Loucy (cell line): ENCODE measurements at regions not wholly inside any gene's neighbourhood (a gene's known extent, or its start where the extent isn't known, plus 50 kb on each side); places are given as distances from the start of the nearest gene placed in this dataset.

Experiments
- H2AFZ ChIP-seq: fragments of 200-600 bp; sonication (generic); 2 replicates; pipeline ENCODE4 v1.6.0; 2016; ENCODE audit warnings: antibody characterized with exemption, mild to moderate bottlenecking, low read length, moderate library complexity
- H3F3A ChIP-seq: fragments of 200-600 bp; 2 replicates; pipeline ENCODE4 v1.6.0; 2016; ENCODE audit warnings: antibody characterized with exemption, low read depth, mild to moderate bottlenecking
- H3K27me3 ChIP-seq: fragments of 200-600 bp; sonication (generic); 2 replicates; pipeline ENCODE4 v1.6.1; 2014; ENCODE audit warnings: low read length, mild to moderate bottlenecking; ENCODE audit not compliant: insufficient read depth, poor library complexity, severe bottlenecking
- H3K36me3 ChIP-seq: fragments of 200-600 bp; sonication (generic); 2 replicates; pipeline ENCODE4 v1.6.1; 2016; ENCODE audit warnings: low read length; ENCODE audit not compliant: insufficient read depth
- H3K4me1 ChIP-seq: fragments of 200-600 bp; sonication (generic); 2 replicates; pipeline ENCODE4 v1.5.1; 2014; ENCODE audit warnings: low read length, mild to moderate bottlenecking; ENCODE audit not compliant: insufficient read depth, poor library complexity, severe bottlenecking
- H3K4me2 ChIP-seq: fragments of 200-600 bp; sonication (generic); 2 replicates; pipeline ENCODE4 v1.6.0; 2014; ENCODE audit warnings: antibody characterized with exemption, low read length, low read depth, mild to moderate bottlenecking; ENCODE audit not compliant: poor library complexity, severe bottlenecking
- H3K4me3 ChIP-seq: fragments of 200-600 bp; sonication (generic); 2 replicates; pipeline ENCODE4 v1.5.1; 2014; ENCODE audit warnings: low read length, mild to moderate bottlenecking, mixed read lengths; ENCODE audit not compliant: poor library complexity, severe bottlenecking
- H3K79me2 ChIP-seq: fragments of 200-600 bp; sonication (generic); 2 replicates; pipeline ENCODE4 v1.6.1; 2014; ENCODE audit warnings: low read length; ENCODE audit not compliant: insufficient read depth
- H3K9ac ChIP-seq: fragments of 200-600 bp; sonication (generic); 2 replicates; pipeline ENCODE4 v1.6.0; 2014; ENCODE audit warnings: mild to moderate bottlenecking, low read depth, low read length, moderate library complexity; ENCODE audit not compliant: poor library complexity, severe bottlenecking
- H3K9me2 ChIP-seq: fragments of 200-600 bp; sonication (generic); replicated peaks from 2 replicates; pipeline ENCODE4 v1.6.1; 2016; ENCODE audit warnings: low read depth, low read length, mixed read lengths
- H3K9me3 ChIP-seq: fragments of 200-600 bp; sonication (generic); 2 replicates; pipeline ENCODE4 v1.6.1; 2014; ENCODE audit warnings: mild to moderate bottlenecking, antibody characterized with exemption, low read length, low read depth; ENCODE audit not compliant: insufficient read depth
- H4K20me1 ChIP-seq: fragments of 200-600 bp; sonication (generic); 2 replicates; pipeline ENCODE4 v1.6.0; 2014; ENCODE audit warnings: antibody characterized with exemption, low read length, mild to moderate bottlenecking; ENCODE audit not compliant: insufficient read depth, poor library complexity, severe bottlenecking
- CTCF ChIP-seq: fragments of 200-600 bp; sonication (generic); conservative IDR thresholded peaks from 2 replicates; pipeline ENCODE4 v1.5.1; 2014; ENCODE audit warnings: mild to moderate bottlenecking, antibody characterized with exemption, low read length
- EZH2phosphoT487 ChIP-seq: fragments of 200-600 bp; IDR thresholded peaks from 2 replicates; pipeline ENCODE4 v1.6.1; 2018; ENCODE audit warnings: antibody characterized with exemption, mild to moderate bottlenecking, moderate library complexity, borderline replicate concordance

- H3F3A ChIP-seq = no peaks in the 10 kb centered on the region
- H3K4me3 ChIP-seq = no peak overlapping the region
- no peaks in the 10 kb centered on the region for H3K9me2 ChIP-seq
- H3K4me2 ChIP-seq = no peak overlapping the region
- H3K9ac ChIP-seq = no peak overlapping the region
- no peaks in the 10 kb centered on the region for H3K36me3 ChIP-seq
- H3K79me2 ChIP-seq = no peaks in the 10 kb centered on the region
- H3K9me3 ChIP-seq = no peaks in the 10 kb centered on the region
- H3K27me3 ChIP-seq = no peaks in the 10 kb centered on the region
- no peaks in the 10 kb centered on the region for H3K4me1 ChIP-seq
- TF ChIP-seq CTCF = no peak
- no peak for TF ChIP-seq EZH2phosphoT487
- no peak overlapping the region for H2AFZ ChIP-seq
- H4K20me1 ChIP-seq = no peaks in the 10 kb centered on the region
Measured at GRCh38 chr17:36823850-36824677, 113.2 kb upstream of the LHX1 start.

GRCh38 chr17:36824678-36825101 is 112.6 kb upstream of the LHX1 start:
- Histone ChIP-seq H4K20me1 (no peaks in the 10 kb centered on the region), H3K9me2 (no peaks in the 10 kb centered on the region), H3K36me3 (no peaks in the 10 kb centered on the region), H3K4me3 (no peak overlapping the region), H3K27me3 (no peaks in the 10 kb centered on the region), H3K4me2 (no peak overlapping the region), H2AFZ (no peak overlapping the region), H3K9ac (no peak overlapping the region), H3K79me2 (no peaks in the 10 kb centered on the region), H3F3A (no peaks in the 10 kb centered on the region), H3K4me1 (no peaks in the 10 kb centered on the region), H3K9me3 (no peaks in the 10 kb centered on the region)
- no peak for TF ChIP-seq CTCF
- no peak for TF ChIP-seq EZH2phosphoT487

GRCh38 chr17:36825113-36825512 is 112.2 kb upstream of the LHX1 start:
- TF ChIP-seq CTCF = no peak
- TF ChIP-seq EZH2phosphoT487 = no peak
- no peaks in the 10 kb centered on the region for H3F3A ChIP-seq
- no peak overlapping the region for H2AFZ ChIP-seq
- H3K4me3 ChIP-seq = no peak overlapping the region
- H3K27me3 ChIP-seq = no peaks in the 10 kb centered on the region
- no peak overlapping the region for H3K9ac ChIP-seq
- no peaks in the 10 kb centered on the region for H4K20me1 ChIP-seq
- H3K9me3 ChIP-seq = no peaks in the 10 kb centered on the region
- H3K36me3 ChIP-seq = no peaks in the 10 kb centered on the region
- H3K9me2 ChIP-seq = no peaks in the 10 kb centered on the region
- H3K4me1 ChIP-seq = no peaks in the 10 kb centered on the region
- no peaks in the 10 kb centered on the region for H3K79me2 ChIP-seq
- H3K4me2 ChIP-seq = no peak overlapping the region
